ENCODE measurements at regions not wholly inside any gene's neighbourhood (a gene's known extent, or its start where the extent isn't known, plus 50 kb on each side); places are given as distances from the start of the nearest gene placed in this dataset.

- H3K4me2 ChIP-seq (ENCODE audit: low read depth, low read length): no peak overlapping the region
- no peak overlapping the region for H3K27ac ChIP-seq (ENCODE audit: insufficient read depth, low read length)
- H3K18ac ChIP-seq (ENCODE audit: low read depth, low read length): no peak overlapping the region
- H3K4me3 ChIP-seq (ENCODE audit: insufficient read depth, low read depth, low read length): no peak overlapping the region
- no peaks in the 10 kb centered on the region for H3K9me1 ChIP-seq (ENCODE audit: insufficient read depth, low read length)
- H3K14ac ChIP-seq (replicated peaks; ENCODE audit: low read depth, low read length): no peak overlapping the region
- no peak overlapping the region for H2AK5ac ChIP-seq (ENCODE audit: low read depth, low read length)
- no peaks in the 10 kb centered on the region for H3K4me1 ChIP-seq (ENCODE audit: control insufficient read depth, insufficient read depth, low read length)
- in situ Hi-C loops (cut with MboI; ENCODE audit: low sequenced_read_pairs): no loop called here
- H3K9ac ChIP-seq (ENCODE audit: low read depth, low read length): no peak overlapping the region
- no peaks in the 10 kb centered on the region for H4K20me1 ChIP-seq (ENCODE audit: insufficient read depth, low read length)
- intact Hi-C loops (cut with micrococcal nuclease): no loop called here
- no peak overlapping the region for H4K91ac ChIP-seq (ENCODE audit: insufficient read depth, low read depth, low read length)
- dilution Hi-C loops (cut with HindIII; ENCODE audit: low sequenced_read_pairs, unreplicated experiment): no loop called here
- no TSS peak for BruUV-seq (replicated peaks)
- no peak overlapping the region for H2BK5ac ChIP-seq (ENCODE audit: low read depth, low read length, poor library complexity, severe bottlenecking)
- DNase-seq (no peak), ATAC-seq (ENCODE audit: low read depth) (no peak)
- ChIA-PET POLR2A (ENCODE audit: unreplicated experiment) (no interaction called here), CTCF (no interaction called here)
- no peak overlapping the region for H2BK120ac ChIP-seq (ENCODE audit: low read depth, low read length)
- no peak overlapping the region for H2BK20ac ChIP-seq (ENCODE audit: low read depth, low read length)
- H3K27me3 ChIP-seq (ENCODE audit: control insufficient read depth, insufficient read depth, low read length): no peaks in the 10 kb centered on the region
- no peaks in the 10 kb centered on the region for H3K79me1 ChIP-seq (ENCODE audit: low read depth in 1 of 2, low read length in 2 of 2)
- no peak overlapping the region for H2BK15ac ChIP-seq (ENCODE audit: low read depth, low read length)
- no peaks in the 10 kb centered on the region for H3K9me3 ChIP-seq (ENCODE audit: control insufficient read depth, insufficient read depth, low read length)
- no CpG with 5 or more reads among the region's 1 CpG for WGBS, 2 experiments (ENCODE audit: extremely low coverage in 2 of 2, insufficient read length in 1 of 2)
- H3K4ac ChIP-seq (ENCODE audit: low read depth, low read length): no peak overlapping the region
- H3K23ac ChIP-seq (ENCODE audit: low read depth, low read length): no peak overlapping the region
- no peak overlapping the region for H2AK9ac ChIP-seq (replicated peaks; ENCODE audit: low read depth, low read length, poor library complexity)
- H2AFZ ChIP-seq (replicated peaks; ENCODE audit: low read length, poor library complexity): no peak overlapping the region
- no peak overlapping the region for H4K5ac ChIP-seq (ENCODE audit: low read depth, low read length)
- H3K36me3 ChIP-seq (ENCODE audit: control insufficient read depth, insufficient read depth, low read length): no peaks in the 10 kb centered on the region
- H3K56ac ChIP-seq (ENCODE audit: extremely low read depth, insufficient read depth, low read length): no peak overlapping the region
- TF ChIP-seq CEBPB (IDR thresholded peaks at IDR 0.05; ENCODE audit: low read depth, low read length) (no peak), SMC3 (IDR thresholded peaks at IDR 0.05; ENCODE audit: low read depth, low read length) (no peak), BHLHE40 (IDR thresholded peaks at IDR 0.05; ENCODE audit: low read depth, low read length) (no peak), MAZ (IDR thresholded peaks at IDR 0.05; ENCODE audit: borderline replicate concordance, low read depth, low read length) (no peak), MAFK (IDR thresholded peaks at IDR 0.05; ENCODE audit: low read depth, low read length) (no peak), ELK1 (IDR thresholded peaks at IDR 0.05; ENCODE audit: borderline replicate concordance, low read depth, low read length) (no peak), NFE2L2 (IDR thresholded peaks at IDR 0.05; ENCODE audit: low read depth, low read length) (no peak), USF2 (IDR thresholded peaks at IDR 0.05; ENCODE audit: low read depth, low read length) (no peak), POLR2A (IDR thresholded peaks at IDR 0.05; ENCODE audit: low read depth, low read length) (no peak)
- H4K8ac ChIP-seq (ENCODE audit: low read depth in 2 of 2, low read length in 2 of 2): no peak overlapping the region
These were observed 995.8 kb upstream of the ACO1 start for GRCh38 chr9:31388660-31389059.
